PC-3 (cell line): ENCODE measurements at regions not wholly inside any gene's neighbourhood (a gene's known extent, or its start where the extent isn't known, plus 50 kb on each side); places are given as distances from the start of the nearest gene placed in this dataset.

Experiments used
- CTCF ChIP-seq: fragments of 300-600 bp; sonication (generic); conservative IDR thresholded peaks from 2 replicates; pipeline ENCODE4 v1.5.1; 2017; ENCODE audit warnings: antibody characterized with exemption, low read depth, mild to moderate bottlenecking, low read length
- EZH2 ChIP-seq: fragments of 300-600 bp; sonication (generic); IDR thresholded peaks from one replicate; pipeline ENCODE4 v1.6.1; 2017; ENCODE audit warnings: antibody characterized with exemption, mild to moderate bottlenecking, low read length; ENCODE audit not compliant: unreplicated experiment

DNA sequence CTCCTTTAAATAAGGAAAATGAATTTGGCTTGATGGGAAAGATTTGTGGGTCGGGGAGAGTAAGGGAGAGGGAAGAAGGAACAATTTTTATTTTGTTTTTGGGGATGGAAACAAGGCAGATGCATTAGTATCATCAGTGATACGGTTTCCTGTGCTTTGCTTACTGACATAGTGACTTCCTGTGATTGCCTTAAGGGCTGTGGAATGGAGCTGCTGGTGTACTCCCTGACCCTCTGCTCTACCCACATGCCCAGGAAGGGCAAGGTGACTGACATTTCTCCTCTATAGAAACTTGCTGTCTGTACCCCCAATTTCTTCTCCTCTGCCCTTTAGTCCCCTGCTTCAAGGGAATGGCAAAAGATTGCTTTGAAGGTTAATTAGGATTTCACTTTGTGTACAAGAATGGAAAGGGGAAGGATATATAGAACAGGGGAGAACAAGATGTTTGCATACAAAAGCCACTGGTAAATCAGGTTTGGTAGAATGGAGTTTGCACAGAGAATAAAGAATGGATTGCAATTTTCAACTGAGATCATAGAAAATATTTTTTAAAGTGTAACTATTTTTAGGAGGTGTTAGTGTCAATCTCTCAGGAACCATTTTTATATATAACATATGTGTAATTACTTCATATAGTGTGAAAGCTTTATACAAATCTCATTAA, 129.0 kb upstream of the AGR3 start:
- TF ChIP-seq CTCF: no peak
- no peak for TF ChIP-seq EZH2
